GM18861 (cell line): ENCODE measurements at regions not wholly inside any gene's neighbourhood (a gene's known extent, or its start where the extent isn't known, plus 50 kb on each side); places are given as distances from the start of the nearest gene placed in this dataset.
"Not testable (repeated sequence)": the region's sequence is repeated elsewhere in the genome, so short reads cannot be mapped to it uniquely, and the experiment has no call there.

Source experiments
- ATAC-seq: cut with Tn5 transposase; IDR thresholded peaks from one replicate; pipeline ENCODE4 v1.9.1; 2021; ENCODE audit not compliant: unreplicated experiment

DNA sequence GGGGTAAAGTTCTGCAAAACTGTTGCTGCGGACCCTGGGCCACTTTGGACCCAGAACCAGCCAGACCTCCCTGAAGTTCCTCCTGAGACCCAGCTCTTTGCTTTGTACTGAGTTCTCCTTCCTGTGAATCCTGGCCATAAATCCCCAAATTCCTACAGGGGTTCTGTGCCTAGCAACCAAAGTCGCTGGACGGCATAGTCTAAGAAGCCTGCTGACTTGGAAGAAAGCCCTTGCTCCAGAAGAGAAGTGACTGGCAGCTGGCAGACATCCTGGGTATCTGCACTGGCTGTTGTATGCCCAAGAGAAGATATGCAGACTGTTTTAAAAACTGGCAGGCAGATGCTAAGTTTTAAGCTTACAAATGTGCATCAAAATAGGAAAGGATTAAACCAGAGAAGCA is 99.9 kb upstream of the SLC24A4 start:
- no peak for ATAC-seq

DNA sequence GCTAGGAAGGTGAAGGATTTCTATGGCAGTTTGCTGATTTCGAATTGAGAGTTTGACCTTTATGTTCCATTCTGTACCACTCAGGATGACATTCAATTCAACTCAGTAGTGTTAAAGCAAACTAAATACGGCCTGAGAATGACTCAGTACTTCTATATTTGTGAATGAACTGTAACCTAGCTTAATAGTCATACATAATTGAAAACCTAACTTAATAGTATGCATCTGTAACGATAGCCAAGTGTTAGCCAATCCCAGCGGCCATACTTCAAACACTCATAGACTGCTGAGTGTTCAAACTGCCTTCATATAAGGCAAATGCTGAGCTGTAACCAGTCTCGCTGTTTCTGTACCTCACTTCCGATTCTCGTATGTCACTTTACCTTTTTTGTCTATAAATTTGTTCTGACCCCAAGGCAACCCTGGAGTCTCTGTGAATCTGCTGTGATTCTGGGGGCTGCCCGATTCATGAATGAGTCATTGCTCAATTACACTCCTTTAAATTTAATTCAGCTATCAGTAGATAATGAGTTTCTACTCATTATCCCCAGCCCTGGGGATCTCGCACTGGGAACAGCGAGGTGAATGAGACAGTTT is 98.5 kb upstream of the SLC24A4 start:
- ATAC-seq, result no peak

DNA sequence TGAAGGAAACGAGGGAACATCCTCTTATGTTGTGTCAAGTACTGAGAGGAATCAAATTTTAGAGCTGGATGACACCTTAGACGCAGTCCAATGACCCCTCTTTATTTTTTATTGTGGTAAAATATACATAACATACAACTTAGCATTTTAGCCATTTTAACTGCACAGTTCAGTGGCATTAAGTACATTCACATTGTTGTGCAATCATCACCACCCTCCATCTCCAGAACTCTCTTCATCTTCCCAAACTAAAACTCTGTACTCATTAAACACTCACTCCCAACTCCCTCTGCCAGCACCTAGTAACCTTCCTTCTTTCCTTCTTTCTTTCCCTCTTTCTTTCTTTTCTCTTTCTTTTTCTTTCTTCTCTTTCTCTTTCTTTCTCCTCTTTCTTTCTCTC is 97.2 kb upstream of the SLC24A4 start:
- ATAC-seq, result no peak

DNA sequence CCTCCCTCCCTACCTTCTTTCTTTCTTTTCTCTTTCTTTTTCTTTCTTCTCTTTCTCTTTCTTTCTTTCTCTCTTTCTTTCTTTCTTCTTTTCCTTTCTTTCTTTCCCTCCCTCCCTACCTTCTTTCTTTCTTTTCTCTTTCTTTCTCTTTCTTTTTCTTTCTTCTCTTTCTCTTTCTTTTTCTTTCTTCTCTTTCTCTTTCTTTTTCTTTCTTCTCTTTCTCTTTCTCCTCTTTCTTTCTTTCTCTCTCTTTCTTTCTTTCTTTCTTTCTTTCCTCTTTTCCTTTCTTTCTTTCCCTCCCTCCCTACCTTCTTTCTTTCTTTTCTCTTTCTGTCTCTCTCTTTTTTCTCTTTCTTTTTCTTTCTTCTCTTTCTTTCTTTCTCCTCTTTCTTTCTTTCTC is 96.8 kb upstream of the SLC24A4 start:
- ATAC-seq, result not testable (repeated sequence)

DNA sequence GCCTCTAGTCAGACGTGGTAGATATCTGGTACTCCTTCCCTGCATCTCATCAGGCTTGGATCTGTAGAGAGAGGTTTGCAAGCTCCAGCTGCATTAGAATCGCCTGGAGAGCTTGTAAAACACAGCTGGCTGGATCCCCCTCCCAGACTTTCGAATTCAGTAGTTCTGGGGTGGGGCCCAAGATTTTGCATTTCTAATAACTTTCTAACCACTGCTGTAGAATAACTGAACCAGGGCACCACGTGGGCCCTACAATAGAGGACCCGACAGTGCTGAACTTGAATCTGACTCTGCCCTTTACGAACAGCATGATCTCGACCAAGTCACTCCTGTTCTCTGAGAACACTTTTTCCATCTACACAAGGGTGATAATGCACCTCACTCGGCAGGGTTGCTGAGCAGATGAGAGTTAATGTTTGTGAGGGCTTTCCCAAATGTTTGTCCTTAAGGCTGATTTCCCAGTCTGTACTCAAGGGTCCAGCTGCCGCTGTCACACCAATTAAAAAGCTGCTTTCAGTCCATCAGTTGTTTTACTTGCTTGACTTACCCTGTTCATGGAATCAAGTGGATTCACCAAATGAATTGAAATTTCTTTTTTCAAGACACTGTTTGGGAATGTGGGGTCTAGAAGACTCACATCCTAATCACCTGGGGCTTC is 86.6 kb upstream of the SLC24A4 start:
- ATAC-seq, result no peak

DNA sequence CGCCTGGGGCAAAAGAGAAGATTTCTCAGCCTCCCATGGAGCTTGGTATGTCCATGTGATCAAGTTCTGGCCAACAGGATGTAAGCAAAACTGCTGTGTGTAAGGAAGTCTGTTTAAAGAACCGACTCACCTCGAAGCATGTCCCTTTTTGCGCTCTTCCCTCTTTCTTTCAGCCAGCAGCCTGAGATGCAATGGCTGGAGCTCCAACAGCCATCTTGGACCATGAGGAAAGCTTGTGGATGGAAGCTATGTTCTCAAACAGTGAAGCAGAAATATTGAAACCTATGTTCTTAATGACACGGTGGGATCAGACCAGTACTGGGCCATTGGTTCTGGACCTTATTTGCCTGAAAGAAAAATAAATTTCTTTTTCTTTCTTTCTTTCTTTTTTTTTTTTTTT is 82.3 kb upstream of the SLC24A4 start:
- no peak for ATAC-seq

DNA sequence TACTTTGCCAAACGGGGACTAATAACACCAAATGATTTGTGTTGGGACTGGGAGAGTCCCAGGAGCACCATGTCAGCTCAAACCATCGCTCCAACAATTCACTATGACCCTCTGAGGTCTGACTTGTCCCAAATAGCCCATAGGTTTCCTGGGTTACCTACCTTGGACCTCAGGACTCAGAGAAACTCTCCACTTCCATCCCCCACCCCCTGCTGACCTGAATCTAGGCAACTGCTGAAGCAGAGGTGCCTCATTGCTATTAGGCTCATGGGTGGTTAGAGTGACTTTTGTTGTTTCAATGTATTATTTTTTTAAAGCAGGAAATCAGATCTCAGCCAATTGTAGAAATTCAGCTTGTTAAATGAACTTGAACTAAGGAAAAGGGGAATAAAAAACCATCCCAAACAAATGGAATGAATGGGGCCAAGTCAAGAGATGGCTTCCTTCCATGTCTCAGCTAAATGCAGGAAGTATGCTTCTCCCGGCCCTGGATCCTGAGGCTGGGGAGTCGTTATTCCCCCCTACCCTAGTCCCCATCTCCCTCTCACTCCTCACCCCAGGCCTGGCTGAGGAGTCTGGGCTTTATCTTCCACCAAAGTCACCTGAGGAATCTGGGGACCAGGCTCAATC is 80.9 kb upstream of the SLC24A4 start:
- ATAC-seq, result no peak

DNA sequence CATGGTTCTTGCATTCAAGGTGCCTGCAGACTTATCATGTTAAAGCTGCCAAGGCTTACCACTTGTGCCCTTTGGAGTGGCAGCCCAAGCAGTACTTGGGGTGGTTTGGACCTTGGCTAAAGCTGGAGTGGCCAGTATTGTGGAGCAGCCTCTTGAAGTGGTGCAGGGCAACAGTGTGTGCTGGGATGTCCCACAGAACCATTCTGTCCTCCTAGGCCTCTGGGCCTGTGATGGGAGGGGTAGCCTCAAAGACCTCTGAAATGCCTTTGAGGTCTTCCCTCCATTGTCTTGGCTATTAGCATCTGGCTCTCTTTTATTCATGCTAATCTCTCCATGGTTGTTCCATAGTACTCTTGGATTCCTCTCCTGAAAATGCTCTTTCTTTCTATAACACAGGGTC is 78.2 kb upstream of the SLC24A4 start:
- ATAC-seq, result no peak

DNA sequence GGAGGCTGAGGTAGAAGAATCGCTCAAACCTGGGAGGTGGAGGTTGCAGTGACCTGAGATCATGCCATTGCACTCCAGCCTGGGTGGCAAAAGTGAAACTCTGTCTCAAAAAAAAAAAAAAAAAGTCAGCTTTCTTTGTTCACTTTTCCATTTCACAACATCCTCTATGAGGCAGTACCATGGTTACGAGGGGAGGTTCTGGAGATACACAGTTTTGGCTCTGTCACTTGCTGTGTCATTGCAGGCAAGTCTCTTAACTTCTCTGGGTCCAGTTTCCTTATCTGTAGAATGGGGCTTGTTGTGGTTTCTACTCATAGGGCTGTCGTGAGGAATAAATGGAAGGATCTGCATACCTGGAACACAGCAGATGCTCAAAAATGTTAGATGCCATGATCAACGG is 75.6 kb upstream of the SLC24A4 start:
- no peak for ATAC-seq

DNA sequence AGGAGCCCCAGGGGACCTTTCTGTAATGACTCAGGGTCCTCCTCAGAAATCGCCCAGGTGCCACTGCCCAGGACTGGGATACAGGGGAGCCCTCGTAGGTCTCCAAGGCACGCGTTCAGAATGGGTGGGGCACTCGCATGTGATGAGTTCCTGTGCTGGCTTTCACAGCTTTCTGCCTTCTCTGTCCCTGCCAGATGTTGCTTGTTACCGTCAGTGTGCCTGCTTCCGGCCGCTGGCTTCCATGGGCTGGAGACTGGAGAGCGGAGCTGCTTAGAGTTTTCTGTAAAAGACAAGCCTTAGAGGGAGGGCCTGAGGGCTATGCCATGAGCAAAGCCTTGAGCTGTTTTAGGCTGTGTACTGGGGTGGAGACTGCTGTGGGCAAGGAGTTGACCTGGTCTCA is 75.0 kb upstream of the SLC24A4 start:
- ATAC-seq, result no peak

DNA sequence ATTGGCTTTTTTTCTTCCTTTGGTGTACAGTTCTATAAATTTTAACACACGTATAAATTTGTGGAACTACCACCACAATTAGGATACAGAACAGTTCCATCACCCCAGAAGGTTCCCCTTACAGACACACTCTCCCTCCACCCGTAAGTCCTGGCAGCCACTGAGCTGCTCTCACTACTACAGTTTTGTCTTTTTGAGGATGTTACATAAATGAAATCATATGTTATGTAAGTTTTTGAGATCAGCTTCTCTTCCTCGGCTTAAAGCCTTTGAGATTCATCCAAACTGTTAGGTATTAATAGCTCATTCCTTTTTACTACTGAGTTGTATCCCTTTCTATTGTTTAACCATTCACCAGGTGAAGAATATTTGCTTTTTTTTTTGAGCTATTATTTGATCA is 74.3 kb upstream of the SLC24A4 start:
- ATAC-seq, result no peak

DNA sequence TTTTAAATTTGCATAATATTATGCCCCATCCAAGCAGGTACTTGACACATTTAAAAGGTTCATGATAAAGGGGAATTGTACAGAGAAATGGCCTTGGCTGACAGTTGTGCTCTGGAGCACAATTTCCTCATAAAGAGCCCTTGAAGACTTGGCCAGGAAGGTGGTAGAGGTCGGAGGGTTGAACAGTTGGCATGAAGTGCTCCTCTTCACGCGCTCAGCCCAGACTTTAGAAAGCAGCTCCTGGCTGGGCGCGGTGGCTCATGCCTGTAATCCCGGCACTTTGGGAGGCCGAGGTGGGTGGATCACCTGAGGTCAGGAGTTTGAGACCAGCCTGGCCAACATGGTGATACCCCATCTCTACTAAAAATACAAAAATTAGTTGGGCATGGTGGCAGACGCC is 72.6 kb upstream of the SLC24A4 start:
- not testable (repeated sequence) for ATAC-seq

DNA sequence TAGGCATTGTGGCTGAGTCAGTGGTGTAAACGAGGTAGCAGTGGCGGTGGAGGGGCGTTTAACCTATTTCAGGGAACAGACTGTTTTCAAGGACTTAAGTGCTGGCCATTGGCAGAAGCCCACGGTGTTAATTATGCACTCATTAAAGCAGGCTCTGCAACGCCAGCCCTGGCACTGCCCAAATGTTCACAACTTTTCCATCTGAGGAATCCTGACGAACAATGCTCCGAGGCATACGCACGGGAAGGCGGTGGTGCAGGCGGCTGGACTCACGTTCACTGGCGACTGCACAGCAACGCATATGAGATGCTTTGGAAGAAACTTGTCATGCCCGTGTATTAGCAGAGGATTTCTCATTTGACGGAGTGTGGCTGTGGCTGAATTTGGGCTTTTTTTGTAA is 70.6 kb upstream of the SLC24A4 start:
- no peak for ATAC-seq

DNA sequence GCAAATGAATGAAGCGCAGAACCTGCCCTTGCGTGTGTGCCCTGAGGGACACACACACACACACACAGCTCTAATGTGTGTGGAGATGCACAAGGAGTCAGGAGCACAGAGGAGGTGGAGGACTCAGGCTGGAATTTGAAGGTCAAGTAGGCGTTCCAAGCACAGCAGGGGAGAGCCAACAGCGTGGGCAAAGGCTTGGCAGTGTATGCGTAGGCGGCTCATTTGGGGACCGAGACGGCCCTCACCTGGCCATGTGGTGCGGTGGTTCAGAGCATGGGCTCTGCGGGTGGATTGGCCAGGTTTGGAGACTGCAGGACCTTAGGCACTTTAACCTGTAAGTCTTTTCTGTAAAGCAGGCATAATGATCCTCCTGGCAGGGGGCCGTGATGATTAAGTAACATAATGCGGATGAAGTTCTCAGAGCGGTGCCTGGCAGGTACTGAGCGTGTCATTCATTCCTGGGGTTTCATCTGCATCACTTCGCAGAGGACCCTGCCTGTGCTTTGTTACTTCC is 69.5 kb upstream of the SLC24A4 start:
- ATAC-seq, result no peak

DNA sequence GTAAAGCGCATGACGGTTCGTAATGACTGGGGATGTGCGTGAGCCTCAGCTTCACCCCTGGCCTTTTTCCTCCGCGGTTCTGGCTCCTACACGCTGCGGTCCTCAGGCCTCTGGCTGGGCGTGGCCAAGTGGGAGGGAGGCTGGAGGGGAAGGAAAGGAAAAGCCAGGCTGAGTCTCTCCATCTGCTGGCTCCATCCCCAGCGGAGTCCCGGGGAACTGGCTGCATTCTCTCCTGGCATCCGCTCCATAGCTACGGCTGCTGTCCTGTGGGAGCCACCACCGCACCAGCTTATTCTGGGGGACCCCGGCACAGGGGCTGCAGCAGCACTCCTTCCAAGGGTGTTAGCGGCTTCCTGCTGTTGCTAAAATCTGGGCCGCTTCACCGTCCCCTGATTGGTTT is 68.2 kb upstream of the SLC24A4 start:
- ATAC-seq, result no peak

DNA sequence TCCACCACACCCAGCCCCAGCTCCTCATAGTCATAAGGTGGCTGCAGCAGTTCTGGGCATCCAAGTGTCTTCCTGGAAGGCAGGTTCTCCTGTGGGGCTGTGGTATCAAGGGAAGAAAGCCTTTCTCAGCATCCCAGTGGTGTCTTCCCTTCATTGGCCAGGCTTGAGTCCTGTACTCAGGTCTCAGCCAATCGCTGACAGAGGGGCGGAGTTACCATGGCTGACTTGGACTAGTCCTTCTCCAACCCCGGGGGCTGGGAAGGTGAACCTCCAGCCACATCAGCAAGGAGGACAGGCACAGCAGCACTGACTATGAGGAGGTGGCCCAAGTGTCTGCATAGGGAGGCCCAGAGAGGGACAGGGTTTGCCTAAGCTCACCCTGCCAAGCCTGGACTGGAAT is 64.0 kb upstream of the SLC24A4 start:
- no peak for ATAC-seq

DNA sequence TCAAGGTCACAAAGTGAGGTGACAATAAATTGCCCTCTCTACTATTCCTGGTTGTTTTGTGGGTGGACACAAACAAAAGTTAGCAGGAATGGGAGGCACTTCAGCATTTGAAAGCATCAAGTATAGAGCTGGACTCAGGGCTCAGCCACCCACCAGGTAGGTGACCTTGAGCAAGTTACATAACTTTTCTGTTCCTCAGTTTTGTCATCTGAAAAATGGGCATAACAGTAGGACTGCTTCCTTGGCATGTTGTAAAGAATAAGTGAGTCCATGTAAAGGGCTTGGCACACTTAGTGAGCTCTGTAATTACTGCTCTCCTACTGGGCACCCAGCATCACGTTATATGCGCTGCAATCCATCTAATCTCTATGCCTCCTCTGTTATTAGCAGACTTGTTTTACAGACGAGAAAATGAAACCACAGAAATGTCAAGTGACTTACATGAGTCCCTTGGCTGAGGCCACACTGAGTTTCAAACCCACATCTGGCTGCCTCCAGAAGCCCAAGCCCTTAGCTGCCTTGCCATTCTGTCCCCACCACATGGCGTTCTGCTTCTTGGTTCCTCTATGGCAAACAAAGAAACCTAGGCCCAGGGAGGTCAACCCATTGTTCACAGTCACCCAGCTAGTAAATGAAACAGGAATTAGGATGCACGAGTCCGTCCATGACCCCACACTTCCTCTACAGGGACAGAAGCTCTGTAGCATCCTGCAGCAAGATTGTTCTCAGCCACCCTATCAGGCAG is 63.2 kb upstream of the SLC24A4 start:
- peak; percentile 62 for ATAC-seq

DNA sequence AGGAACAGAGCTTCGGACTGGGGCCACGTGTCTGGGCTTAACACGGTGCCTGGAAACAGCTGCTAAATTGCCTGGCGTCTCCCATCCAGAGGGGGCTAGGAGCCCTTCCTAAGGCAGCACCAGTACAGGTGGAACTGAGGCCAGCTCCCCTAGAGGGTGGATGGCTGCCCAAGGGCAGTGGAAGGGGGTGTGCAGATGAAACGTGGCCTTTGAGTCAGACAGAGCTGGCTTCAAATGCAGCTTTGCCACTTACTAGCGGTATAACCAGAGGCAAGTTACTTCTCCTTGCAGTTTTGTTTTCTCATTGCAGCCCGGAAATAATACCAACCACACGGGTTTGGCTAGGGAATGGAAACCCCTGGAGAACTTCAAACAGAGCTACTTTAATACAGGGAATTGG is 59.3 kb upstream of the SLC24A4 start:
- no peak for ATAC-seq

DNA sequence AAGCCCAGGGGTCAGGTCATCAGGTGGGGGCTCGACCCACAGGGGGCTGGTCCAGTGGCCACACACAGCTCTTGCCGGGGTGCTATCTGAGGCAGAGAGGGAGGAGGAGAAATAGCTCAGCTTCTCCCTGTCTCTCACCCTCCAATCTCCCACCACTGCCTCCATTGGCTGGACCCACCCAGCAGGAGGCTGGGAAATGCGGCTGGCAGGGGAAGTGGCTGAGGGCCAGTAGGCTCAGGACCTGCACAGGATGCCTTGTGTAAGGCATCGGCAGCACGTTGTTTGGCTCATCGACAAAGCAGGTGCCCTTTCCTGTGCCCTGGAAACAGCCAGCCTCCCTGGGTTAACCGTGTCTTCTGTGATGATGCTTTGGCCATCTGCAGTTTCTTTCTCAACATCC is 58.8 kb upstream of the SLC24A4 start:
- ATAC-seq, result no peak

DNA sequence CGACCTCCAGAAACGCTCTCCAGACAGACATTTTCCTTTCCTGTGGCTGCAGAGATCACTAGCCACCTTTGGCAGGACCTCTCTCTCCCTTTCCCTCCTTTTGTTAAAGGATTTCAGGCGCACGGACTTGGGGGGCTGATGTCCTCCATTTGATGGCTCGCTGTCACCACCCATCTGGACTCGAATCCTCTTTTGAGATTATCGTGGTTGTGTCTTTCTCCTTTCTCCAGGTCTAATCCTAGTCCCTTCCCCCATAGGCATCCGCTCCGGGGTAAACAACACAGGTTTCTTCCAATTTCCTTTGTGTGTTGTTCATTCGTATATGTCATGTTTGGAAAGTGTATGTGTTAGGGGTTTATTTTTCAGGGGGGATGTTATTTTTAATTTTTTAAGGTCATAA is 56.7 kb upstream of the SLC24A4 start:
- no peak for ATAC-seq
